GM23248 (cell line): ENCODE measurements at regions not wholly inside any gene's neighbourhood (a gene's known extent, or its start where the extent isn't known, plus 50 kb on each side); places are given as distances from the start of the nearest gene placed in this dataset.

Source experiments
- EZH2 ChIP-seq: fragments of 200-600 bp; sonication (generic); IDR thresholded peaks from 2 replicates; pipeline ENCODE4 v1.6.1; 2018; ENCODE audit warnings: antibody characterized with exemption, mild to moderate bottlenecking; ENCODE audit not compliant: insufficient read depth, poor library complexity, severe bottlenecking
- EZH2phosphoT487 ChIP-seq: fragments of 200-600 bp; sonication (generic); IDR thresholded peaks from 2 replicates; pipeline ENCODE4 v1.6.1; 2018; ENCODE audit warnings: antibody characterized with exemption, moderate library complexity, mild to moderate bottlenecking, low read depth; ENCODE audit not compliant: insufficient read depth

GRCh38 chr2:67752969-67753368 lies 309.8 kb downstream of the C1D start:
- TF ChIP-seq EZH2phosphoT487: no peak
- TF ChIP-seq EZH2: no peak
